Fibroblast of lung (primary cell): ENCODE measurements at regions not wholly inside any gene's neighbourhood (a gene's known extent, or its start where the extent isn't known, plus 50 kb on each side); places are given as distances from the start of the nearest gene placed in this dataset.

ENCODE experiments used
- CTCF ChIP-seq, 2 donors: IDR thresholded peaks in 1 of 2; conservative IDR thresholded peaks in 1 of 2; 1 replicate in 1 of 2; 2 replicates in 1 of 2; pipeline ENCODE4 v1.5.1; 2011 to 2012; ENCODE audit warnings: low read length in 2 of 2, control low read depth in 1 of 2, inconsistent platforms in 1 of 2, low read depth in 1 of 2, mild to moderate bottlenecking in 1 of 2
- EZH2 ChIP-seq: IDR thresholded peaks from 2 replicates; pipeline ENCODE4 v1.5.1; 2012; ENCODE audit warnings: low read length, control low read depth, mild to moderate bottlenecking; ENCODE audit errors: missing control alignments

GRCh38 chr6:104656235-104656634, 203.5 kb downstream of the HACE1 start:
- no peak for TF ChIP-seq CTCF (conservative IDR thresholded peaks at IDR 0.05 in 1 of 2, IDR thresholded peaks at IDR 0.05 in 1 of 2; ENCODE audit: low read depth in 1 of 2, low read length in 2 of 2)
- TF ChIP-seq EZH2 = no peak
